GM18520 (cell line): ENCODE measurements at regions not wholly inside any gene's neighbourhood (a gene's known extent, or its start where the extent isn't known, plus 50 kb on each side); places are given as distances from the start of the nearest gene placed in this dataset.
"Not testable (repeated sequence)": the region's sequence is repeated elsewhere in the genome, so short reads cannot be mapped to it uniquely, and the experiment has no call there.

ENCODE experiments used
- ATAC-seq: cut with Tn5 transposase; IDR thresholded peaks from one replicate; pipeline ENCODE4 v1.9.1; 2021; ENCODE audit not compliant: unreplicated experiment

DNA sequence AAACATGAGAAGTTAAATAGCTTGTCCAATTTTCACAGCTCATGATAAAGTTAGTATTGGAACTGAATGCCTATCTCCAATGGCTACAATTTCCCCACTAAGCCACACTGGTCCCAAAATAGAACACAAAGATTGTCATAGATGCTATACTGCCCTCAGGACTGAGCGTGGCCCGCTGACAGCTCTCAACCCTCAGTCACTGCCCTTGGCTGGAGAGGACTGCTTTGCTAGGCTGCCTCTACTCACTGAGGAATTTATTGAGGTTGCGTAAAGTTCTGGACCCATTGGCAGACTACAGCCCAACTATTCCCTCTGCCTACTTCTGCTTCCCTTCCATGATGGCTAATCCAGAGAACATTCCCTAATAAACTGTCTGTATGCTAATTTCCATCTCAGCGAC lies 165.5 kb upstream of the BET1 start:
- no peak for ATAC-seq

DNA sequence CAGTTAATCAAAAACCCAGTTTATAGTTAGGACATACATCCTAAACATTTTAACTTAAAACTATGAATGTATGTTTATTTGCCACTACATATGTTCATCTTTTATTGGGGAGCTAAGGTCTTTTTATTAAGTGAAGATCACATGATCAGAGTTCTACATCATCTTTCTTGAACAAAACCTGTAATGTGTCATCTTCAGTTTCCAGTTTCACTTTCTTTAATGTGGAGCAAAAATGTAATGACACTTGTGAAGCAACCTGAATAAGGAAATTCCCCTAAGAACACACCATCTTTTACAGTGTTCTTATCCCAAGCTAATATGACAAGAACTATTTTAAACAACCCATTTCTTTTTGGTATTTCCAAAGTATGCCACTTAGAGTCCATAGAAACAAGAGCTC lies 166.7 kb upstream of the BET1 start:
- peak; percentile 92 for ATAC-seq

DNA sequence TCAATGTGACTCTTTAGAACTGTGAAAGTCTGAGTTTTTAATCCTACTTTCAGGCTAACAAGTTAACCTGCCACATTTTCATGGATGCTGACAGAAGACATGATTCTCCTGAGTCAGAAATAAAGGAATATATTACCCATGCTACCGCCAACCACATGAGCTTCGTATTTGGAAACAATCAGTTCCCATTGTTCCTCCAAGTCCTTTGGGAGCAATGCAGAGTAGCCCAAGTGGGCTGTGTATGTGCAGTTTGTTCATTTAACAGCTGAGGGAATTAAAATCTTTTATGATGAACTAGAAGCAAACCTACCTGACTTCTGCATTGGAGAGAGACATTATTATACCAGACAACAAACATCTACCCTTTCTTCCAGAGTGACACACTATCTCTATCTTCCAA lies 169.3 kb upstream of the BET1 start:
- ATAC-seq = no peak

DNA sequence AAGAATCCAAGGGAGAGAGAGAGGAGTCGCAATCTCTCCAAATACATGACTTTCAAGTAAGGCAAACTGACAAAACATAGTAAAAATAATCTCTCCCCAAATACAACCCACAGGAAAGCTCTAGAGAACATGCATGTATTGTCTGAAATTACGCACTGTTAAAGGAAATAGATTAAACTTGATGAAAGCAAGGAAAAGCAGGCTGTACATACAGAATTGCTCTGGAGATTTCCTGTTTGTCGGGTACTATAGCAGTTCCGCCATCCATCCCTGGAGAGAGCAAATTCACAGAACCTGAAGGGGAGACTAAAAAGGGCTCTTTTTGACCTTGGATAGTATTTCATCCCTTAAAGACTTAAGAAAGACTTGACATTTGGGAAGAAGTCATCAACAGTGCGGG lies 170.2 kb upstream of the BET1 start:
- no peak for ATAC-seq

DNA sequence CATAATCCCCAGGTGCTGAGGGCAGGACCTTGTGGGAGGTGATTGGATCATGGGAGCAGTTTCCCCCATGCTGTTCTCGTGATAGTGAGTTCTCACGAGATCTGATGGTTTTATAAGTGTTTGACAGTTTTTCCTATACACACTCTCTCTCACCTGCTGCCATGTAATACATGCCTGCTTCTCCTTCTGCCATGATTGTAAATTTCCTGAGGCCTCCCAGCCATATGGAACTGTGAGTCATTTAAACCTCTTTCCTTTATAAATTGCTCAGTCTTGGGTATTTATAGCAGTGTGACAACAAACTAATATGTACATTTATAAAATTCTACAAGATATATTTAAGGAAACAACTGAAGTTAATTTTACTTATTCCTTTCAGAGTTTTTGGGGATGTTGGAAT lies 170.8 kb upstream of the BET1 start:
- ATAC-seq = no peak

DNA sequence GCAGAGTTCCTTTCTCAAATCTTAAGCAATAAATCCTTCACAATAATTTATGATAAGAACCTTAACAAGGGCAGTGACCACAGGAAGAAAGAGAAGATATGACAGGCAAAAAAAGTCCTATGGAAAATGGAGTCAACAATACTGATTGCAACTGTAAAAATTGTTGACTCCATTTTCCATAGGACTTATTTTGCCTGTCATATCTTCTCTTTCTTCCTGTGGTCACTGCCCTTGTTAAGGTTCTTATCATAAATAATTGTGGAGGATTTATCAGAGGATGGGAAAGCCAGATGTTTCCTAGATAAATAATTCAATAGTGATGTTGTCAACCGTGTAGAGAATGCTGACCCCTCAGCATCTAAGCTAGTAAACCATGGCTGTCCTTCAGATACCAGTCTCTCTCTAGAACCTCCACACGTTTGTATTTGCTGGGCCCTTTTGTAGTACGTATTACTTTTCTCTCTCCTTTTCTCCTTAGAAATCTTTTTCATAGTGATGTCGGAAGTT lies 172.6 kb upstream of the BET1 start:
- no peak for ATAC-seq

DNA sequence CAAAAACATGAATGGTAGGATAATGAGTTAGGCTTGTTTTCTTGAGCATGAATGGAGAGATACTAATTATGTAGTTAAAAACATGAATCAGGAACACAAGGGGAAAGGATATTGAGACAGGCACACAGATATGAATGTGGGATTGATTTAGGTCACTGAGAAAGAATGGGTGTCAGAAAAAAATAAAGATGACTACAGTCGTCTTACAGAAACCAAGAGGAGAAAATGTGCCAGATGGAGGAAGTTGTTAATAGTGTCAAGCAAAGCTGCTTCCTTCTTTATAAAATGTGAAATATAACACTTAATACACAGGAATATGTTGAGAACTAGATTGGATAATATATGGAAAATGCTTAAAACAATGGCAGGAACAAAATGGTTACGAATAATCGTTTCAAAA lies 173.3 kb upstream of the BET1 start:
- ATAC-seq = no peak

DNA sequence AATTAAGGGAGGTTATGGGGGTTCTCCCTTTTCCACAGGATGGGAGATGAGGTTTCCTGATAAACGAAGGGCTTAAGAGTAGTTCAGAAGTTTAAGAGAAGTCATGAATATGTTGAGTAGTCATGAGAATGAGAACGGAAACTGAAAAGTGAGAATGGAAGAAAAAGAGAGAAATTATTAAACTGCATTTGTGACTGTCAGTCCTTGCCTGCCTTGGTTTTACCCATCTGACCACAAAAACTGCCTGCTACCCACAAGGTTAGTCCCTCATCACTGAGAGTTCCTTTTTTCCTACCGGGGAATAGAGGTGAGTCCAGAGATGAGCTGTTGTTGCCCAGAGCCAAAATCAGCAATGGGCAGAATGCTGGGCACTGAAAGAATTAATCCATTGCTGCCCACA lies 174.1 kb upstream of the BET1 start:
- peak; percentile 94 for ATAC-seq

DNA sequence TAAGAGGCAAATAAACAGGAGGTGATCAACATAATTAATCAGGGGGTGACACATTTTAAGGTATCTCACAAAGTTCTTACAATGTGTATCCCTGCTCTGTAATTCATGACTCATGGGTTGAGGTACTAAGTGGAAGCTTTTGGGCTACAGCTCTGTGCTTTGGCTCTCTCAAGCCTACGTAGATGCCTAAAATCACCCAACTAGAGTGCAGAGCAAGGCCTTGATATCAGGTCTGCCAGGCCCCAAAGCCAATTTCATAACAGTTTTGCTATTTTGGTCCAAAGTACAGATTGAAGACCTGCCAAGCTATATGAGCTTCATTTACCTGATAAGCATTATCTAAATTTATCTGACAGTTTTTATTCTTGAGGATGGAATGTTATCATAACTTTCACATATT lies 175.3 kb upstream of the BET1 start:
- ATAC-seq = no peak

DNA sequence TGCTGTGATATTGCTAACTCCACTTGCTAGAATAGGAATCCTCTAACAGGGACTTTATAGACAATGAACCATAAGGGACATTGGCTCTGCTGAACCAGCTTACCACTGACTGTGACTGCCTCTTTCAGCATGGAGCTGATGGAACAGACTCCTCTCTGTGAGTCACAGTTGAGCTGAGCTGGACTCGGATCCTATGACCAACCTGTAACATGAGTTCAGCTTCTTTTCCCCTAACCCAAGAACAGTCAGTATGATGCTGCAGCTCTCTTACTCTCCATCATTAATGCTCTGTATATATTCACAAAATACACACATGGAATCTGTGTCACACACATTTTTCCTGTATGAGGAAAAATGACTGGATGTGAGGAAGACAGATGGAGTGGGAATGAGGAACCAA lies 177.9 kb upstream of the BET1 start:
- ATAC-seq = no peak

DNA sequence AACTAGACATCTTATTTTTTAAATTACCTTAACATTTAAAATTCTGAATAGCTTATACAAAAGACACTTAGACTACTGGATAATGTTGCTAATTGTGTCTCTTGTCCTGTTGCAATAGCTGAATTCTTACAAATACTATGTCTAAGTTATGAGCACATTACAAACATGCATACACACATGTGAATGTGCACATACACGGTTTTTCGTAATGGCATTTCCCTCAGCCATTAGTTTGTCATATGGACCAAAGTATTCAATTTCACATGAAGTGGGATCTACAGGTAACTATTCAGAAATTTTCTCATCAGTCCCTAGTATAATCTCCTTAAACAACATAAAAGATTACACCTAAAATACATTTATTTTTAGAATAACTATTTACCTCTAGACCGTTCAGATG lies 178.6 kb upstream of the BET1 start:
- ATAC-seq = no peak

DNA sequence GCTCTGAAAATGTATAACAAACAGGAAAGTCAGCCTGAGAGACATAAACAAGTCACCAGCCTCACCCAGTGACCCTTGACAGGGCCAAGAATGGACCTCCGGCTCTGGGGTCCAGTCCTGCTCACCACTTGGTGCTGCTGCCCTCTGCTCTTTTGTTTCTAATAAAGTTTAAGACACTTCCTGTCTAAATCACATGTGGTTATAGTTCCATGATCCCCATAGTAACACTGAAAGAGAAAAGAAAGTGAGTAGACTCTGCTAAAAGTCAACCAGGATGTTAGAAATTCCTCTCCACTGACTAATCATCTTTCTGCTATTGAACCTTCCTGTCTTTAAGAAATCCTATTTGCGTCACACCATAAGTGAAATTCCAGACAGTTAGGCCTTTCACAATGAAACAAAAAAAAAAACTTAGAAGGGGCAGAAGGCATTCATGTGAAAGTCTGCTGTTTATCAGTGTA lies 179.2 kb upstream of the BET1 start:
- ATAC-seq = no peak

DNA sequence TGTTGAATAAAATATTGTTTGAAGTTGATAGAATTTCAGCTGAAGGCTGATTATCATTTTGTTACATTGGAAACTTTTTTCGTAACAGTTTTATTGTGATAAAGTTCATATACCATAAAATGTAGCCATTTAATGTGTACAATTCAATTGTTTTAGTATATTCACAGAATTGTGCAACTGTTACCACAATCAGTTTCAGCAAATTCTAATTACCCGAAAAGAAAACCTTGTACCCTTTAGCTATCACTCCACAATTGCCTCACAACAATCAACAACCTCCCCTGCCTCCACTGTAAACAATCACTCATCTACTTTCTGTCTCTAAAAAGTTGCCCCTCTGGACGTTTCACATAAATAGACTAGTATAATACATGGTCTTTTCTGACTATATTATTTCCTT lies 179.7 kb upstream of the BET1 start:
- no peak for ATAC-seq

DNA sequence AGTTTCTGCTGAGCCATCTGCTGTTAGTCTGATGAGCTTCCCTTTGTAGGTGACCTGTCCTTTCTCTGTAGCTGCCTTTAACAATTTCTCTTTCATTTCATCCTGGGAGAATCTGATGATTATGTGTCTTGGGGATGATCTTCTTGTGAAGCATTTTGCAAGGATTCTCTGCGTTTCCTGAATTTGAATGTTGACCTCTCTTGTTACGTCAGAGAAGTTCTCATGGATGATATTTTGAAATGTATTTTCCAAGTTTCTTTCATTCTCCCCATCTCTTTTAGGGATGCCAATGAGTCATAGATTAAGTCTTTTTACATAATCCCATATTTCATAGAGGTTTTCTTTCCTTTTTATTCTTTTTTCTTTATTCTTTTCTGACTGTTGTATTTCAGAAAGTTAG lies 184.2 kb upstream of the BET1 start:
- ATAC-seq = no peak

DNA sequence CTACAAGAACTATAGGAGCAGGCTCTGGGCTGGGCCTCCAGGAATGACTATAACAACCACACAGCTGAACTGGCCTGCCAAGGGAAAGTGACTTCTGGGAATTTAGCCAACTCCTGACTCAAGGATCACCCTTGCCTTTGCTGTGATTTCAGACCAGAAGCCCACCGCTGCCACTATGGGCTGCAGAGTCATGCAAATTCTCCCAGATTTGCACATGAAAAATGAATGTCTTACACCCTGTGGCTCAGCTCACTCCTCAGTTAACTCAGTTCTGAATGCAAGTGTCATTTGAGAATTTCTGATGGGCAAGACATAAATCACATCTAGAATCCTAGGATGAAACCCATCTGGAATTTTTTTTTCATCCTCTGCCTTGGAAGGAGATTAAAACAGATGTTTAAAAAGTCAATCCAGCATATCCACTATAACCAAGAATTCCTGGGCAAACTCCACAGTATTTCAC lies 186.5 kb upstream of the BET1 start:
- no peak for ATAC-seq

DNA sequence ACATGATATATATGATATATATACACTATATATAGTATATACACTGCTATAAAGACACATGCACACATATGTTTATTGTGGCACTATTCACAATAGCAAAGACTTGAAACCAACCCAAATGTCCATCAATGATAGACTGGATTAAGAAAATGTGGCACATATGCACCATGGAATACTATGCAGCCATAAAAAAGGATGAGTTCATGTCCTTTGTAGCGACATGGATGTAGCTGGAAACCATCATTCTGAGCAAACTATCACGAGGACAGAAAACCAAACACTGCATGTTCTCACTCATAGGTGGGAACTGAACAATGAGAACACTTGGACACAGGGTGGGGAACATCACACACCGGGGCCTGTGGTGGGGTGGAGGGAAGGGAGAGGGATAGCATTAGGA lies 190.3 kb upstream of the BET1 start:
- ATAC-seq = not testable (repeated sequence)

DNA sequence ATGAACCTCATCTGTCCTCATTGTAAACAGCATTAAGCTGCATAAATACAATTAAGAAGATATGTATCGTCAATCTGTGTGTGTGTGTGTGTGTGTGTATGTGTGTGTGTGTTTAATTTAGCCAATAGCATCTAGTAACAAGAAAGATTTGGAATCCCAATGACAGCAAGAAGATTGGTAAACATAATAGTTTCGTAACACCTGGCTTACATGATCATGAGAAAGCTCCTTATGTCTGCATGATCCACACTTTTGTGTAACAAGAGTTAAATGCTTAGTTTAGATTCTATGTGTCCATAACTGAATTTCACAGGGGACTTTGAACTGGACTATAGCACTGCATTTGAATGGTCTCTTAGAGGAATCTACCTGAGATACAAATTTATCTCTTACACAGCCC lies 191.0 kb upstream of the BET1 start:
- ATAC-seq = no peak

DNA sequence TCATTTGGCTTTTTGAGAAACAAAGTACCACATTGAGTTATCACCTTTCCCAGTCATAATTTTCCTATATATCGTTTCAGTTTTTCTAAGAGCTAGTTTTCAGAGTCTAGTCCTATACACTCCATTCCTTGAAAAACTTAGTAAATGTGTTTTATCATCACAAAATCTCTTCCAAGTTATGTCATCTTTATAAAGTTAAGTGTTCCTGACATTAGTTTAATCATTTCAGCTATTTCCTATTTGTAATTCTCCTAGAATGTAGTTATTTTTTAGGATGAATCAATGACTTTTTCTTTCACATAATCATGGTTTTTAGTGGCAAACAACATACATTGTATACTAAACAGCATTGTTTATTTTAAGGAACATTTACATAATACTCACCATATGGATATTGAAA lies 191.7 kb upstream of the BET1 start:
- ATAC-seq = no peak

DNA sequence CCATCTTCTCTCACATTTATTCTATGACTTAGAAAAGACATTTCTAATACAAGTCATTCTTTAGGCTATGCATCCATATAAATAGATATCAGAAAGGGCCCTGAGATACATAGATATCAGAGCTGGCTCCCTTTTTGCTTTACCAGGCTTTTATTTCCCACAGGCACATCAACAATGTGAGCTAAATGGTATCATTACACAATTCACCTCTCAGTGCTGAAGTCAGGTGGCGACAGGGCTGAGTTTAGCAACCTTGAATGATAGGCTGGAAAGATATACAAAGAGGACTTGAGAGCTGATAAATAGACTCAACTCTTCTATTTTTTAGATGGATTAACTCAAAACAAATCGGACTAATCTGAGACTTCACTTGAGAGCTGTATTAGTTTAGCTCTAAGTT lies 189.2 kb upstream of the COL1A2 start:
- ATAC-seq = no peak

DNA sequence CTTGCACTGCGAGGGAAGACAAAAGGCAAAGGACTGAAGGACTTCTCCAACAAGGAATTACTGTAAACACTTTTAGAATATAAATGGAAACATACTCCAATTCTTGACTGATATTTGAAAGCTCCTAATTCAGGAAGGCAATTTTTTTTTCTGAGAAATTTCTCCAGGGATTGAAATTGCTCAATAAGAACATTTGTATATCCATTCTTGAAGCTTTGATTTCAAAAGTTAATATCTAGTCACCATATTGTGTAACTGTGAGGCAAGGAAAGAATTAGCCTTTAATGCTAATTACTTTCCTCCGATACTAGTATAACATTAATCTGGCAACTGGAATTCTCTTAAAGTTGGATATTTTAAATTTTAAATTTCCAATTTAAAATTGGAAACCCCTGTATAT lies 188.4 kb upstream of the COL1A2 start:
- no peak for ATAC-seq

DNA sequence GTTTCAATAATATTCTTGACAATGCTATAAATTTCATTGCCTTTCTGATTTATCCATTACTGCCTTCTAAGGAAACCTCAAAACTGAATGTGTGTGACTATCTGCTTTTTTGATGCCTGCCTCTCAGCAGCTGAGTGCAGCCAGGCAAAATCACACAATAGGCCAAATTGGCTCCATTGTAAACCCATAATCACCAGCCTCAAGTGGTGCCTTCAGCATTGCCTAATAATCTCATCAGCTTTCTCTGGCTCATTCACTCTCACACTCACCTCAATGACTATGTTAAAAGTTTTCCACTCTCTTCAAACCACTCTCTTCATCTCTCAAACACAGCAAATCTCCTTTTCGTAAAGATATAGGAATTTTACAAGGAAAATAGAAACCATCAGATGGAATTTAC lies 182.5 kb upstream of the COL1A2 start:
- no peak for ATAC-seq

DNA sequence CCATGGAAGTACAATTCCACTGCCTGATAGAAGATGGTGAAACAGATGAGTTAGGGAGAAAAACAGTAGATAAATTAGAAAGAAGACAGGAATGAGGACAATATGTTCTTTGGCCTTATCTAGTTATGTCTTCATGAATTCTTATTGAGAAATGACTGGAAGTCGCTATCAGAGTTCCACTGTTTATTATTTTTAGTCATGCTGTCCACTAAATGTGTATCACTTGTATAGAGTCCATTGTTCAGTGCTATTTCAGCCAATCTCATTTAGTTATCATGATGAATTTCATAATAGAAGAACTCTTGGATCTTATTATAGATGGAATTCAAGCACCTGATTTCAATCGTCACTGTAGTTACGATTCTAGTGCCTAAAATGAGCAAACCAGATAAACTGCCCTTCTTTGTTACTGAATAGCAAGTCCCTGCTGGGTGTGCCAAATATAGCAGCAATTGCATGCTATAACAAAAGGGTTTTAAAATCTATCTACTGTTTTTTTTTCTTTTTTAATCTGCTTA lies 177.7 kb upstream of the COL1A2 start:
- ATAC-seq = no peak

DNA sequence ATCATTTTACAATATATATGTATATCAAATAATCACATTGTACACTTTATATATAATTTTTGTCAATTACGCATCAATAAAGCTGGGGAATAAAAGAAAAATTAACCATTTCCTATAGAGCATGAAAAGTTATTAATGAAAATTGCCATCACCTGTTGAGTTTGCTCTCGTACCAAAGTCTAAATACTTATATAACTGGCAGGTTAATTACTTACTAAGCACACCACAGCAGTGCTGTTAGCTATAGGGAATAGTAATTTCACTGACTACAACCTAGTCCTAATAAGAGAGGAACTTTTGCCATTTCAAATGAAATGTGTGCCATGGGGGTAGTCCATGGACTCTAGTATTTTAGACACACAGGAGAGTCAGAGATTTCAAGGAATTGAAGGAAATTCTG lies 176.9 kb upstream of the COL1A2 start:
- ATAC-seq = no peak

DNA sequence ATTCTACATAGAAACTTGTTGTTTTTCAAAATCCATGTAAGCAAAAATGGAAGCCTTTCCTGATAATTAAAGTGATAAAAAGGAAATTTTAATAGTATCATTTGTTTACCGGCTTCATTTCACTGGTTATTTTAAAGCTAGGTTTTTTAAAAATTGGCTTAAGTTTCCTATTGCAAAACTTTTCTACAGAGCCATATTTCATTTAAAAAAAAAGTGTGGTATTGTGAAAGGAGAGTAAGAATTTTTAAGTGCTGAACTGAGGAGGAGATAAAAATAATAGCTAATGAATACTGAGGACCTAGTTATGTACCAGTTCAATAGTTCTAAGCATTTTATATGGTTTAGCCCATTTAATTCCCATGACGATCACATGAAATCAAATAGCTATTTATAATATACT lies 172.2 kb upstream of the COL1A2 start:
- ATAC-seq = no peak
